HG02798 (cell line): ENCODE measurements at regions not wholly inside any gene's neighbourhood (a gene's known extent, or its start where the extent isn't known, plus 50 kb on each side); places are given as distances from the start of the nearest gene placed in this dataset.
"Not testable (repeated sequence)": the region's sequence is repeated elsewhere in the genome, so short reads cannot be mapped to it uniquely, and the experiment has no call there.

Source experiments
- ATAC-seq: cut with Tn5 transposase; IDR thresholded peaks from one replicate; pipeline ENCODE4 v1.9.1; 2021; ENCODE audit warnings: mild to moderate bottlenecking; ENCODE audit not compliant: unreplicated experiment, poor library complexity

DNA sequence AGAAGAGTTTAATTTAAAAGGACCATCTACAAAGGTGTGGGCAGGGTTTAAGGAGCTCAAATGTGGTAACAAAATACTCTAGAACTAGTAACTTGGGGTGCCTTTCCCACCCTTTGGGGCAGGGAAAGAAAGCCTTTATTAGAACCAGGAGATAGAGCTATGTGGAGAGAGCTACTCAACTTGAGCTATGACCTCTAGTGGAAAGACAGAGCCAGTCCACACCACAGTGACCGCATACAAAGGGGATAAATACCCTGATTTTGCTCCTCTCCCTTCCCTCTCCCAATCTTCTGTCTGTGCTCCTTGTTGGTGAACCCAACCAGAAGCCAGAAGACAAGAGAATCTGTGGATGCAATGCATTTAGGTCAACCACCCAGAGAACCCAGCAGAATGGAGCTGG lies 54.4 kb upstream of the JAK1 start:
- ATAC-seq: no peak

- ATAC-seq: no peak
These were observed 55.4 kb upstream of the JAK1 start for GRCh38 chr1:65021795-65022194.

GRCh38 chr1:65022216-65022615 lies 55.9 kb upstream of the JAK1 start:
- no peak for ATAC-seq

DNA sequence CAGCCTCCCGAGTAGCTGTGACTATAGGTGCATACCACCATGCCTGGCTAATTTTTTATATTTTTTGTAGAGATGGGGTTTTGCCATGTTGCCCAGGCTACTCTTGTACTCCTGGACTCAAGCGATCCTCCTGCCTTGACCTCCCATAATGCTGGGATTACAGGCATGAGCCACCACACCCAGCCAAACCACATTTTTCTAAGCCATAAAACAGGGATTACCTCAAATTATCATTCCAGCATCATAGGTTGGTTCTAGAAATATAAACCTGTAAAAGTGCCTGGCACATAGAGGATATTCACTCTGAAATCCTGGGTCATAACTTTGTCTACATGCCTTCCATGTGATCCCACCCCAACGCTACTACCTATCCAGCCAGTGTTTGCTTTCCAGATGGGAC lies 59.4 kb upstream of the JAK1 start:
- no peak for ATAC-seq

GRCh38 chr1:65026235-65026634 lies 59.9 kb upstream of the JAK1 start:
- ATAC-seq: no peak

DNA sequence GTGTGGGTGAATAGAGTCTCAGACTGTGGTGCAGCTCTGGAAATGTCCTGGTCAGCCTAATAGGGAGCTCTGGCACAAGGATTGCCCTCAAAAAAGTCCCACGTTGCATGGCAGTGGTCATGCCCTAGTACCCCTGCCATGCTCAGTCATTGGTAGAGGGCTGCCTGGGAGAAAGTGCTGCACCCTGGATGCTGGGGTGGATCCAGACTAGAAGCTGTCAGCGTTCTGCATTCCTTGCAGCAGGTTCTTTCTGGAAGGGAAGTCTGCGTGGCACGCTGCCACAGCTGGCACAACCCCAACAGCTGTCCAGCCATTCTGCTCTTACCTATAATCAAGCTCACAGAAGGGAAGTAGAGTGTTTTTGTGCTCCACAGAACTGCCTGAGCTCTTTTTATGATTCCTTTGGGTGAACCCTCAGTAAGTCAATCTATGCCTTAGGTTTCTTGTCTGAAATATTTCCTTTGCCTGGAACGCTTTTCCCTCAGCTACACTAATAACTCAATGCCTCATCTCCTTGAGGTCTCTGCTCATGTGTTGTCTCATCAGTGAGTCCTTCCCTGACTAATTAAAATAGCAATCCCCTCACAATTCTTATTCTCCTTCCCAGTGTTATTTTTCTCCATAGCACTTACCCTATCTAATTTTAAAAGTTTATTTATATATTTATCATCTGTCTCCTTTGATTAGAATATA lies 61.5 kb upstream of the JAK1 start:
- ATAC-seq: no peak

DNA sequence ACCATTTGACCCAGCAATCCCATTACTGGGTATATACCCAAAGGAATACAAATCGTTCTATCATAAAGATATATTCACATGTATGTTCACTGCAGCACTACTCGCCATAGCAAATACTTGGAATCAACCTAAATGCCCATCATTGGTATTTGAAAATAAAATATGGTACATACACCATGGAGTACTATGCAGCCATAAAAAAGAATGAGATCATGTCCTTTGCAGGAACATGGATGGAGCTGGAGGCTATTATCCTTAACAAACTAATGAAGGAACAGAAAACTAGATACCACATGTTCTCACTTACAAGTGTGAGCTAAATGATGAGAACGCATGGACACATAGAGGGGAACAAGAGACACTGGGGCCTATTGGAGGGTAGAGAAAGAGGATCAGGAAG lies 63.1 kb upstream of the JAK1 start:
- ATAC-seq: not testable (repeated sequence)

- not testable (repeated sequence) for ATAC-seq
These were observed 68.5 kb upstream of the JAK1 start for GRCh38 chr1:65034879-65035278.

- ATAC-seq: no peak
These were observed 70.3 kb upstream of the JAK1 start for GRCh38 chr1:65036570-65037051.

- no peak for ATAC-seq
These were observed 72.7 kb upstream of the JAK1 start for GRCh38 chr1:65039066-65039465.

GRCh38 chr1:65039508-65039907 lies 73.2 kb upstream of the JAK1 start:
- ATAC-seq: no peak

DNA sequence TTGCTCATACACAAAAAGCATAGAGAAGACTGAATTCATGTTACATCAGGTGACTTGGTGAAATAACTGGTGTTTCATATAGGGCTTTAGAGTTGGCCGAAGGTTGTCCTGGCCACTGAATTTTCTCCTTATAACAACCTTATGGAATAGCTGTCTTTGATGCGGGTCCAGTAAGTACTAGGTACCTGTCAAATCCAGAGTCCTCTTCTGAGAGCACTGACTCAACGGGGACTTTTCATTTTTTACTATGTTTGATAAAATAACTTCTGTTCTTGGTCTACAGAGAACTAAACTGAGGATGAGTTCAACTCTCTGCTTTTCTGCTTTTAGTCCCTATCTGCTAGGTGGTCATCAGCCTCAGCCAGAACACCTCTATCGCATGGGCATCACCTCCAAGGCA lies 76.1 kb upstream of the JAK1 start:
- no peak for ATAC-seq

DNA sequence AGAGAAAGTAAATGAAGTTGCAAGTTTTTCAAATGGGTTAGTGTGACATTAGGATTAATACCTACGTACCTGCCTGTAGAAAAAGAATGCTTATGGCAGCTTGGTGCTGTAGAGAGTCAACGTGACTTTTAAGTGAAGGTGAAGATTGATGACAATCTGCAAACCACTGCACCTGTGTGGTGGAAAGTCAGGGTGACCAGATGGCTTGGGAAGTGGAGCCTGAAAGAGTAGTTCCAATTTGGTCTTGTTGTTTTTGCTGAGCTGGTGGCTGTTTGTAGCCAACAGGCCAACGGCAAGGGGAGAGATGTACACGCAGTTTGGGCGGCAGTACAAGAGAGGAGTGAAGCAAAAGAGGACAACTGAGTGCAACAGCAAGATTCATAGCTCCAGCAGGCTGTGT lies 78.1 kb upstream of the JAK1 start:
- ATAC-seq: no peak

DNA sequence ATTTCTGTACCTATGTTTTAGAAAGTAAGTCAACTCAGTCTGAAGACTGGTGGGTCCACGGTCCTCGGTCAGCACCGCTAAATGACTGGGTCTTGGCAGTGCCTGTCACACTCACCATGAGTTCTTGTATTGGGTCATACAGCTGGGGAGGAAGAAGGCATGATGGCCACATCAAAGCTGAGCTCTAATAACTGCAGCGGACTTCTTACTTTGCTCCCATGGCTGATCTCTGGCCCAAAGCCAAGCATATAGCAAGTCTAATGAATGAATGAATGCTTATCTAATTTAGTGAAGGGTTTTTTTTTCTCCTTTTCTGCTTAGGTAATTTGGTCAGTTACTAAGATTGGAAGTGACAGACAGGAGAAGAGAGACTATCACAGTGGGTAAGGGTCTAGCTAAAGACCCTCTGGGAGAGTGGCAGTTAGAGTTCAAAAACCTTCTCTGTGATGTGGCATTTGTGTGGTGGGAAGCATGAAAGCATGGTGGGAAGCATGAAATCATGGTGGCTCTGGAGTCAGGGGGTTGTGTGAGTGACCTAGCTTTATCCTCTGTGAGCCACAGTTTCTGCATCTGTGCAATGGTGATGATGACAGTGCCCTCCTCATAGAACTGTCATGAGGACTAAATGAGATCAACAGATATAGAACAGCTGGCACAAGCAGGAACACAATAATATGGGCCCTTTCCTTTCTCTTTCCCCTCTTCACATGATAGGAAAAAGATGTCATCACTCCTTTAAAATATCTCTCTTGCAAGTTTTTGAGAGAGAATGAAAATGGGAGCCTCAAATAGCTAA lies 78.9 kb upstream of the JAK1 start:
- ATAC-seq: no peak

GRCh38 chr1:65048335-65048734 lies 82.0 kb upstream of the JAK1 start:
- ATAC-seq: no peak

DNA sequence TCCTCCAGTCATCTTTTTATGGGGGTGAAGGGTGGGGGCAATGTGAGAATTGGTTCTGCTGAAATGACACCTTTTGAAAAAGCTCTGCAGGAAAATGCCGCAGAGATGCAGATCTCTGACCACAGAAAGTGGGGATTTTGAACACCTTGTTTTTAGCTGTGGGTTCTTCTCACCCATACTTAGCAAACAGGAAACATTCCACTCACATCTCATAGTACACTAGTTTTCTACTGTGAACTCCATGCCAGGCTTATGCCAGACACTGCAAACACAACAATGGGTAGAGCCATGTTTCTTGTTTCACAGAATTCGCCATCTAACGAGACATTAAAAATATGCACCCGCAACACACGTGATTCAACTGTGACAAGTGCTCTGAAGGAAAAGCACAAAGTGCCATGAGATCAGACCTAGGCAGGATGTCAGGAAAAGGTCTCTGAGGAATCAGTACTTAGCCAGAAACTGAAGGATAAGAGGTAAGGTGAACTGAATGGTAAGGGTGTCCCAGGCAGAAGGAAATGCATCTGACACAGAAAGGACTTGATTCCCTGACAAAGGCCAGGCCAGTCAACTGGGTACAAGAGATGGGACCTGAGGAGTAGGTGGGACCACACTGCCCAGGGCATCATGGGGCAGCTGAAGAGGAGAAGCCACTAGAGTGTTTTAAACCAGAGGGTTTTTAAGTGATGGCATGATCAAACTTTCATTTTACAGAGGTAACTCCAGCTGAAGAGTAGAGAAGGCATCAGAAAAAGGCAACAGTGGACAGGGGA lies 83.8 kb upstream of the JAK1 start:
- ATAC-seq: no peak

DNA sequence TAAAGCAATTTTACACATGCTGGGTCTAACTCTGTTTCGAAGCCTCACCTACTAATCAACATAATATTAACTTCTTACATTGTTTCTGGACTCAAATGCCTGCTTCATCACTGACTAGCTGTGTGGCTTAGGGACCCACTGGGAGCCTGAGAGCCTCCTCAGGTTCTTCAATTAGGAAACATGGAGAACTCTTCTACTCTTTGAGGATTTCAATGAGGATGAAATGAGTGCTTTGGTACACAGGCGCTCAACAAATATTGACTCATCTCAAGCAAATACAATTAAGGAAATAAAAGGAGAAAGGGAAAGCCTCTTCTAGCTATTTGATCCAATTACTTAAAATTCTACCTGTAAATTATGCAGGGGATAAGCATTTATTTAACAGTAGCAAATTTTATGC lies 84.4 kb upstream of the JAK1 start:
- no peak for ATAC-seq

GRCh38 chr1:65054481-65054880 lies 88.1 kb upstream of the JAK1 start:
- ATAC-seq: no peak

- no peak for ATAC-seq
These were observed 89.4 kb upstream of the JAK1 start for GRCh38 chr1:65055747-65056146.

DNA sequence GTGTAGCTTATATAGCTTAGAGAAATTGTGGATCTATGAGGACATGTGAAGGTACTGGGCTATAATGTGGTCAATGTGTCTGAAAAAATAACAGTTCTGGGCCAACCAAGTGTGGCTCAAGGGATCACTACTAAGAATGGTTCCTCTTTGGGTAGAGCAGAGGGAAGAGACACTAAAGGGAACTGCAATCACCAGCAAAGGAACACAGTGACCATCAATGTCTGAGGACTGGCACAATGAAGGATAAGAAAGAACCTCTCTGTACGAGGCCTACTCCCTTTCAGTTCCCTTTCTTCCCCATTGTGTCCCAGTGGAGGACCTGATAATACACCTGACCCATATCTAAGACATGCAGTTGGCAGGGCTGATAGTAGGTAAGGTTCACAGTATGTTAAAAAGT lies 89.9 kb upstream of the JAK1 start:
- no peak for ATAC-seq

DNA sequence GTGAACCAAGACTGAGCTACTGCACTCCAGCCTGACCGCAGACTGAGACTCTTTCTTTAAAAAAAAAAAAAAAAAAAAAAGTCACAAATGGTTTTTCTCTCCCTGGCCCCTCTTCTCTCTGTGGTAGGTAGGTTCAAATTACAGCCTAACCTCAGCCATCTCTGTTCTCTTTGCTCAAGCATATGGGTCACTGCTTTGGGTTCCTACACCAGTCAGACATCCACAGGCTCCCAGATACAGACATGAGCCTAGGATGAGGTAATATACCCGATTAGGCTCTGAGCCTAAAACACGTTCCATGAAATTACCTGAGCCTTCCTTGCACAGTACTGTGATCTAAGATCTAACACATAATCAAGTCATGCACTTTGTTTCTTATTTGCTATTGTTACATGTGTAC lies 90.5 kb upstream of the JAK1 start:
- ATAC-seq: no peak
